Transverse colon (tissue), 3 donors: ENCODE measurements at regions not wholly inside any gene's neighbourhood (a gene's known extent, or its start where the extent isn't known, plus 50 kb on each side); places are given as distances from the start of the nearest gene placed in this dataset.

Source experiments
- EP300 ChIP-seq: sonication (generic); formaldehyde crosslinking; IDR thresholded peaks from one replicate; pipeline ENCODE4 v1.6.1; 2017; ENCODE audit warnings: antibody characterized with exemption, low read depth
- POLR2A ChIP-seq: fragments of 450-650 bp; IDR thresholded peaks from one replicate; pipeline ENCODE4 v1.6.1; 2016; ENCODE audit warnings: antibody characterized with exemption, mild to moderate bottlenecking, moderate library complexity
- TF ChIP-seq, protein P1 (sequence below), 5 experiments: fragments of 200-600 bp in 3 of 5; fragments of 450-650 bp in 2 of 5; sonication (generic) in 3 of 5; IDR thresholded peaks; 1 replicate in 2 of 5; 2 replicates in 3 of 5; pipeline ENCODE4 v1.5.1; 2016 to 2017; ENCODE audit warnings: antibody characterized with exemption in 5 of 5, inconsistent platforms in 3 of 5, mild to moderate bottlenecking in 2 of 5, moderate library complexity in 1 of 5

DNA sequence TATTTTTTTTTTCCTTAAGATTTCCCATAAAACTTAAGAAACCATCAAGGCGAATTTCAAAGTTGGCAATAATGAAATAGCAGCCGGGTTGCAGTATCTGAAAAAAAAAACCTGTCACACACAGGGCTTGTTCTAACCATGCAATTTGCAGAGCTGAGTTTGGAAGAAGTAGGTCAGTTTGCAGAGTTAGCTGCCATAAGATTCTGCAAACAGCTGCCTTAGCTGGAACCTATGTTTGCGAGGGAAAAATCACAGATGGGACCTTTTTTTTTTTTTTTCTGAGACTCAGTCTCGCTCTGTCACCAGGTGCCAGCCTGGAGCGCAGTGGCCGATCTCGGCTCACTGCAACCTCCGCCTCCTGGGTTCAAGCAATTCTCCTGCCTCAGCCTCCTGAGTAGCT is 98.5 kb upstream of the HS3ST4 start:
- TF ChIP-seq, protein P1, sequence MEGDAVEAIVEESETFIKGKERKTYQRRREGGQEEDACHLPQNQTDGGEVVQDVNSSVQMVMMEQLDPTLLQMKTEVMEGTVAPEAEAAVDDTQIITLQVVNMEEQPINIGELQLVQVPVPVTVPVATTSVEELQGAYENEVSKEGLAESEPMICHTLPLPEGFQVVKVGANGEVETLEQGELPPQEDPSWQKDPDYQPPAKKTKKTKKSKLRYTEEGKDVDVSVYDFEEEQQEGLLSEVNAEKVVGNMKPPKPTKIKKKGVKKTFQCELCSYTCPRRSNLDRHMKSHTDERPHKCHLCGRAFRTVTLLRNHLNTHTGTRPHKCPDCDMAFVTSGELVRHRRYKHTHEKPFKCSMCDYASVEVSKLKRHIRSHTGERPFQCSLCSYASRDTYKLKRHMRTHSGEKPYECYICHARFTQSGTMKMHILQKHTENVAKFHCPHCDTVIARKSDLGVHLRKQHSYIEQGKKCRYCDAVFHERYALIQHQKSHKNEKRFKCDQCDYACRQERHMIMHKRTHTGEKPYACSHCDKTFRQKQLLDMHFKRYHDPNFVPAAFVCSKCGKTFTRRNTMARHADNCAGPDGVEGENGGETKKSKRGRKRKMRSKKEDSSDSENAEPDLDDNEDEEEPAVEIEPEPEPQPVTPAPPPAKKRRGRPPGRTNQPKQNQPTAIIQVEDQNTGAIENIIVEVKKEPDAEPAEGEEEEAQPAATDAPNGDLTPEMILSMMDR (IDR thresholded peaks at IDR 0.05) = no peak
- TF ChIP-seq POLR2A (no peak), EP300 (no peak)
